SU-DHL-6 (cell line): ENCODE measurements at regions not wholly inside any gene's neighbourhood (a gene's known extent, or its start where the extent isn't known, plus 50 kb on each side); places are given as distances from the start of the nearest gene placed in this dataset.

Experiments used
- H2AFZ ChIP-seq: fragments of 200-600 bp; sonication (generic); 2 replicates; pipeline ENCODE4 v1.6.1; 2014; ENCODE audit warnings: low read depth, mild to moderate bottlenecking, moderate library complexity, mixed read lengths, antibody characterized with exemption, low read length; ENCODE audit not compliant: severe bottlenecking
- H3F3A ChIP-seq: fragments of 200-600 bp; shearing (Covaris generic); 2 replicates; pipeline ENCODE4 v1.6.0; 2016; ENCODE audit warnings: antibody characterized with exemption, mild to moderate bottlenecking; ENCODE audit not compliant: insufficient read depth
- H3K27ac ChIP-seq: fragments of 200-600 bp; sonication (generic); 2 replicates; pipeline ENCODE4 v1.5.1; 2016; ENCODE audit warnings: low read depth, mild to moderate bottlenecking, low read length, moderate library complexity, mixed read lengths
- H3K27me3 ChIP-seq: fragments of 200-600 bp; sonication (generic), shearing (Covaris generic); 2 replicates; pipeline ENCODE4 v1.6.0; 2014; ENCODE audit warnings: mild to moderate bottlenecking, low read length
- H3K36me3 ChIP-seq: fragments of 200-600 bp; sonication (generic); 2 replicates; pipeline ENCODE4 v1.6.1; 2014; ENCODE audit warnings: mild to moderate bottlenecking, low read length, mixed read lengths
- H3K4me2 ChIP-seq: fragments of 300-600, 200-600 bp; shearing (Covaris generic), sonication (generic); 2 replicates; pipeline ENCODE4 v1.6.0; 2014; ENCODE audit warnings: low read length, low read depth, mild to moderate bottlenecking; ENCODE audit not compliant: poor library complexity, severe bottlenecking
- H3K4me3 ChIP-seq: fragments of 200-600 bp; sonication (generic); 2 replicates; pipeline ENCODE4 v1.5.1; 2014; ENCODE audit warnings: antibody characterized with exemption, low read length, mild to moderate bottlenecking, mixed read lengths; ENCODE audit not compliant: insufficient read depth, poor library complexity, severe bottlenecking
- H3K79me2 ChIP-seq: fragments of 200-600 bp; sonication (generic); 2 replicates; pipeline ENCODE4 v1.6.1; 2014; ENCODE audit warnings: mild to moderate bottlenecking, low read length, moderate library complexity; ENCODE audit not compliant: insufficient read depth
- H3K9ac ChIP-seq: fragments of 200-600 bp; sonication (generic); 2 replicates; pipeline ENCODE4 v1.7.0; 2014; ENCODE audit warnings: mild to moderate bottlenecking, low read length
- H3K9me2 ChIP-seq: fragments of 200-600 bp; sonication (generic); replicated peaks from 2 replicates; pipeline ENCODE4 v1.6.1; 2014; ENCODE audit warnings: low read length; ENCODE audit not compliant: insufficient read depth
- H3K9me3 ChIP-seq: fragments of 200-600 bp; sonication (generic); 2 replicates; pipeline ENCODE4 v1.6.1; 2014; ENCODE audit warnings: low read length, mixed read lengths; ENCODE audit not compliant: insufficient read depth
- H4K20me1 ChIP-seq: fragments of 200-600 bp; sonication (generic); 2 replicates; pipeline ENCODE4 v1.6.1; 2014; ENCODE audit warnings: low read depth, mild to moderate bottlenecking, antibody characterized with exemption, low read length, moderate library complexity, mixed read lengths
- EZH2phosphoT487 ChIP-seq: fragments of 200-600 bp; sonication (generic), shearing (Covaris generic); conservative IDR thresholded peaks from 2 replicates; pipeline ENCODE4 v1.6.1; 2018; ENCODE audit warnings: mild to moderate bottlenecking, antibody characterized with exemption, low read length, moderate library complexity, mixed read lengths
- TF ChIP-seq, protein P1 (sequence below): fragments of 200-600 bp; sonication (generic); IDR thresholded peaks from one replicate; pipeline ENCODE4 v1.5.1; 2017; ENCODE audit warnings: antibody characterized with exemption, mild to moderate bottlenecking, low read length, moderate library complexity; ENCODE audit not compliant: insufficient read depth, poor library complexity, severe bottlenecking

DNA sequence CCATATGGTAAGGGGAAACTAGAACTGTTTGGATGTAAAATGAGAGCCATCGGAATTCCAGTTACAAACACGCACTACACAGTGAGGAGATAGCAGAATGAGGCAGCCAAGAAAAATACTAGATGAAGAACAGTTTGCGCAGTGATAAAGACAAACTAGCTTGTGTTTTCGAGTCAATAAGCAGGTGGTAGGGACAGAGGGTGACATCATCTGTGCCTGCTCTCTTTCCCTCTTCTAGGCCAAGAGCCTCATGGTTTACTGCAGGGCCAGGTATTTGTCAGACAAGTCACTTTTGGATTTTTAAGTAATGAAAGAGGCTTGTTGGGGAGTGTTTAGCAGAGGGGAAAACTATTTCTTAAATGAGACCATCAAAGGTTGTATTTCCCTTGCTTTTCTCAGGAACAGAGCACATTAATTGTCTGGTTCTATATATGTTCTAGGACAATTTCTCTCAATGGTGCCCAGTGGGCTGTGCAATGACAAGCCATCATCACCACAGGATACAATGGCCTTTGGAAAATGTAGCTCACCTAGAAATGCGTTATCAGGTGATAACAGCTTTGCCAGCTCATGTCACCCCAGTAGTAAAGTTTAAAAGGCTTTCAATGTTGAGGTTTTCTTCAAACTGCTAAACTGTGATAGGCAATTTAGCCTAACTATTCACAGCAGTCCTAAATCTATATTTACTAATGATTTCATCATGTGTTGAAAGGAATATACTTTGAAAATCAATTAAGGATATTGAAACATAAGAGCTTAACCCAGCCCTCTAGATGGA is 1210.3 kb upstream of the ZEB2 start:
- Histone ChIP-seq H3K9me3 (no peaks in the 10 kb centered on the region), H3K36me3 (no peaks in the 10 kb centered on the region), H3K4me3 (no peak overlapping the region), H3K4me2 (no peak overlapping the region), H3K79me2 (no peaks in the 10 kb centered on the region), H3K9me2 (no peaks in the 10 kb centered on the region), H2AFZ (no peak overlapping the region), H3K9ac (no peak overlapping the region), H3K27me3 (no peaks in the 10 kb centered on the region), H3F3A (no peaks in the 10 kb centered on the region), H4K20me1 (no peaks in the 10 kb centered on the region), H3K27ac (no peak overlapping the region)
- no peak for TF ChIP-seq EZH2phosphoT487
- TF ChIP-seq, protein P1, sequence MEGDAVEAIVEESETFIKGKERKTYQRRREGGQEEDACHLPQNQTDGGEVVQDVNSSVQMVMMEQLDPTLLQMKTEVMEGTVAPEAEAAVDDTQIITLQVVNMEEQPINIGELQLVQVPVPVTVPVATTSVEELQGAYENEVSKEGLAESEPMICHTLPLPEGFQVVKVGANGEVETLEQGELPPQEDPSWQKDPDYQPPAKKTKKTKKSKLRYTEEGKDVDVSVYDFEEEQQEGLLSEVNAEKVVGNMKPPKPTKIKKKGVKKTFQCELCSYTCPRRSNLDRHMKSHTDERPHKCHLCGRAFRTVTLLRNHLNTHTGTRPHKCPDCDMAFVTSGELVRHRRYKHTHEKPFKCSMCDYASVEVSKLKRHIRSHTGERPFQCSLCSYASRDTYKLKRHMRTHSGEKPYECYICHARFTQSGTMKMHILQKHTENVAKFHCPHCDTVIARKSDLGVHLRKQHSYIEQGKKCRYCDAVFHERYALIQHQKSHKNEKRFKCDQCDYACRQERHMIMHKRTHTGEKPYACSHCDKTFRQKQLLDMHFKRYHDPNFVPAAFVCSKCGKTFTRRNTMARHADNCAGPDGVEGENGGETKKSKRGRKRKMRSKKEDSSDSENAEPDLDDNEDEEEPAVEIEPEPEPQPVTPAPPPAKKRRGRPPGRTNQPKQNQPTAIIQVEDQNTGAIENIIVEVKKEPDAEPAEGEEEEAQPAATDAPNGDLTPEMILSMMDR: no peak

DNA sequence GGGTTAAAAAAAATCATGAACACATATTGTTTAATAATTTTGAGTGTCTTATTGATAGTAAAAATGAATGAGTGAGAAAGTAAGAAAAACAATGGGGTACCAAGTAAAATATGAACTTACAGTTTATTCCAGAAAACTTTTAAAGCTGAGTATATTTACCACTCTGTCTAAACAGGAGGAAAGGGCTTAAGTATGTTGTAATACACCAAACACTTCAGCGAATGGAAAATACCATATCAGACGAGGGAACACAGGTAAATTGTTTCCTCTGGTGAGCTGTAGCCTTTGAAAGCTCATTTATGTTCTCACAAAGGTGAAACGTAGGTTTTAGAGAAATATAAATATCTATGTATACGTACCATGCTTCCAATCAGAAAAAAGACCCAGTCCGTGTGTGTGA is 1209.6 kb upstream of the ZEB2 start:
- H3K27ac ChIP-seq: no peak overlapping the region
- H3K36me3 ChIP-seq: no peaks in the 10 kb centered on the region
- no peaks in the 10 kb centered on the region for H3F3A ChIP-seq
- H3K9me3 ChIP-seq: no peaks in the 10 kb centered on the region
- no peaks in the 10 kb centered on the region for H3K79me2 ChIP-seq
- H3K4me2 ChIP-seq: no peak overlapping the region
- no peaks in the 10 kb centered on the region for H3K9me2 ChIP-seq
- no peak overlapping the region for H2AFZ ChIP-seq
- H4K20me1 ChIP-seq: no peaks in the 10 kb centered on the region
- no peak overlapping the region for H3K4me3 ChIP-seq
- no peaks in the 10 kb centered on the region for H3K27me3 ChIP-seq
- TF ChIP-seq, protein P1: no peak
- no peak overlapping the region for H3K9ac ChIP-seq

DNA sequence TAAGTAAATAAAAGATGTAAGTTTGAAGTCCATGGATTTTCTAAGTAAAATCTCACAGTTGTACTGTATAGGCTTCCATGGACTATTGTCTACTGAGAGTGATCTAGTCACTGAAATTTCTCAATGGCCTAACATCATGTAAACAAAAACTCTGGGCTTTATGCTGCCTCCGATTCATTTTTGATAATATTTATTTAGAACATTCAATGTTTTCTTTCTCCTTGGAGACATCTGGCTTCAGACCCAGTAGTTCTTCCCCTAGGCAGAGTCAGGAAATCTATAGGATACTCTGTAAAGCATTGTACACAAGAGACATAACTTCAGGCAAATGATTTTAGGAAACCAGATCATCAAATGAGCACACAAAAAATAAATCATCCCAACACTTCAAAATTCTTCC is 1208.6 kb upstream of the ZEB2 start:
- no peaks in the 10 kb centered on the region for H3F3A ChIP-seq
- no peaks in the 10 kb centered on the region for H3K36me3 ChIP-seq
- no peaks in the 10 kb centered on the region for H4K20me1 ChIP-seq

DNA sequence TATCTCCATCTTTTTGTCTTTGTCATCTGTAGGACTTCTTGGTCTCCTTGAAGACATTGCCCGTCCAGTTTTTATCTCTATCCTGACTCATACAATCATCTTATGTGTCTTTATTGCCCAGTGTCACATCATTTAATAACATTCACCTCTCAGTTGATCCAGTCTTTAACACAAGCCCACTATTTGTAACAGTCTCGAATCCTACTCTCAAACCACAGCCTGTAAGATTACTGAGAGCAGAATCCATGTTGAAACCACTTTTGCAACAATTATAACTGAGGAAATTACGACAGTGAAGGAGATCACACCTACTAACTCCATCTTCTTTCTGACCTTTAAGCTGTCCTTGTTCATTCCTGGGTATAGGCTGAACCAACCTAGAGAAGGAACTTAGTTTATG is 1206.0 kb upstream of the ZEB2 start:
- no peaks in the 10 kb centered on the region for H4K20me1 ChIP-seq
- TF ChIP-seq, protein P1: no peak
- TF ChIP-seq EZH2phosphoT487: no peak
- H3K36me3 ChIP-seq: no peaks in the 10 kb centered on the region
- no peaks in the 10 kb centered on the region for H3K79me2 ChIP-seq
- H3K27me3 ChIP-seq: no peaks in the 10 kb centered on the region
- no peak overlapping the region for H2AFZ ChIP-seq
- H3K9ac ChIP-seq: no peak overlapping the region
- H3K27ac ChIP-seq: no peak overlapping the region
- no peaks in the 10 kb centered on the region for H3K9me3 ChIP-seq
- H3K9me2 ChIP-seq: no peaks in the 10 kb centered on the region
- H3F3A ChIP-seq: no peaks in the 10 kb centered on the region
- no peak overlapping the region for H3K4me3 ChIP-seq
- no peak overlapping the region for H3K4me2 ChIP-seq

More for the DNA sequence above, 1208.6 kb upstream of the ZEB2 start:
- no peak for TF ChIP-seq EZH2phosphoT487
- no peaks in the 10 kb centered on the region for H3K79me2 ChIP-seq
- no peaks in the 10 kb centered on the region for H3K9me2 ChIP-seq
- no peaks in the 10 kb centered on the region for H3K27me3 ChIP-seq
- H3K9ac ChIP-seq: no peak overlapping the region
- H3K4me2 ChIP-seq: no peak overlapping the region
- H2AFZ ChIP-seq: no peak overlapping the region
- no peak overlapping the region for H3K4me3 ChIP-seq
- H3K27ac ChIP-seq: no peak overlapping the region
- H3K9me3 ChIP-seq: no peaks in the 10 kb centered on the region
